HepG2 (cell line): ENCODE measurements at regions not wholly inside any gene's neighbourhood (a gene's known extent, or its start where the extent isn't known, plus 50 kb on each side); places are given as distances from the start of the nearest gene placed in this dataset.

Source experiments
- CENPT ChIP-seq: sonication (generic); formaldehyde crosslinking; IDR thresholded peaks from 2 replicates; pipeline ENCODE4 v1.8.0; 2022; ENCODE audit warnings: low read depth, mild to moderate bottlenecking, moderate library complexity, missing genetic modification reagents
- FOSL2 ChIP-seq: sonication (generic); formaldehyde crosslinking; IDR thresholded peaks from 2 replicates; pipeline ENCODE4 v1.4.0; 2020; ENCODE audit warnings: missing genetic modification reagents
- FOXM1 ChIP-seq: sonication (generic); formaldehyde crosslinking; IDR thresholded peaks from 2 replicates; pipeline ENCODE4 v1.5.0; 2020; ENCODE audit warnings: missing genetic modification reagents
- HIVEP1 ChIP-seq: sonication (generic); formaldehyde crosslinking; IDR thresholded peaks from 2 replicates; pipeline ENCODE4 v1.4.0; 2020; ENCODE audit warnings: mild to moderate bottlenecking, missing genetic modification reagents
- HNRNPK ChIP-seq: fragments of 200-400 bp; formaldehyde crosslinking; IDR thresholded peaks from 2 replicates; pipeline ENCODE4 v1.6.1; 2018; ENCODE audit warnings: low read length, low read depth, moderate library complexity, mild to moderate bottlenecking; ENCODE audit not compliant: poor library complexity, severe bottlenecking
- MTA1 ChIP-seq: sonication (generic); formaldehyde crosslinking; IDR thresholded peaks from 2 replicates; pipeline ENCODE4 v1.4.0; 2020; ENCODE audit warnings: missing genetic modification reagents, mild to moderate bottlenecking, borderline replicate concordance
- NAIF1 ChIP-seq: sonication (generic); formaldehyde crosslinking; IDR thresholded peaks from 2 replicates; pipeline ENCODE4 v1.5.0; 2020; ENCODE audit warnings: mild to moderate bottlenecking, missing genetic modification reagents, borderline replicate concordance
- SRSF4 ChIP-seq: fragments of 200-400 bp; formaldehyde crosslinking; IDR thresholded peaks from one replicate; pipeline ENCODE4 v1.6.1; 2018; ENCODE audit warnings: mild to moderate bottlenecking, low read depth, low read length, moderate library complexity; ENCODE audit not compliant: poor library complexity, severe bottlenecking
- SUZ12 ChIP-seq: fragments of 150-350 bp; IDR thresholded peaks from 2 replicates; pipeline ENCODE4 v1.6.1; 2014; ENCODE audit warnings: low read depth, low read length
- TCF7 ChIP-seq: sonication (generic); IDR thresholded peaks from 2 replicates; pipeline ENCODE4 v1.6.1; 2016; ENCODE audit warnings: antibody characterized with exemption, low read depth
- ZNF124 ChIP-seq: sonication (generic); formaldehyde crosslinking; IDR thresholded peaks from 2 replicates; pipeline ENCODE4 v1.4.0; 2020; ENCODE audit warnings: missing genetic modification reagents
- ZNF180 ChIP-seq: sonication (generic); formaldehyde crosslinking; IDR thresholded peaks from 2 replicates; pipeline ENCODE4 v1.4.0; 2020; ENCODE audit warnings: low read depth, missing genetic modification reagents, borderline replicate concordance
- ZNF546 ChIP-seq: sonication (generic); formaldehyde crosslinking; conservative IDR thresholded peaks from 2 replicates; pipeline ENCODE4 v1.8.1; 2023; ENCODE audit warnings: mild to moderate bottlenecking, missing genetic modification reagents
- ZNF773 ChIP-seq: sonication (generic); formaldehyde crosslinking; IDR thresholded peaks from 2 replicates; pipeline ENCODE4 v1.4.0; 2020; ENCODE audit warnings: missing genetic modification reagents, borderline replicate concordance
- ZNF879 ChIP-seq: sonication (generic); formaldehyde crosslinking; IDR thresholded peaks from 2 replicates; pipeline ENCODE4 v1.8.1; 2023; ENCODE audit warnings: missing genetic modification reagents
- TF ChIP-seq, protein P1 (sequence below): sonication (generic); formaldehyde crosslinking; IDR thresholded peaks from 2 replicates; pipeline ENCODE4 v1.5.0; 2020; ENCODE audit warnings: mild to moderate bottlenecking, missing genetic modification reagents, moderate library complexity
- TF ChIP-seq, protein P2 (sequence below): sonication (generic); formaldehyde crosslinking; IDR thresholded peaks from 2 replicates; pipeline ENCODE4 v1.4.0; 2020; ENCODE audit warnings: missing genetic modification reagents
- TF ChIP-seq, protein P3 (sequence below): sonication (generic); formaldehyde crosslinking; conservative IDR thresholded peaks from 2 replicates; pipeline ENCODE4 v1.5.0; 2020; ENCODE audit warnings: missing genetic modification reagents
- TF ChIP-seq, protein P4 (sequence below): sonication (generic); formaldehyde crosslinking; IDR thresholded peaks from 2 replicates; pipeline ENCODE4 v1.4.0; 2020; ENCODE audit warnings: missing genetic modification reagents
- TF ChIP-seq, protein P5 (sequence below): sonication (generic); formaldehyde crosslinking; IDR thresholded peaks from 2 replicates; pipeline ENCODE4 v1.4.0; 2020; ENCODE audit warnings: missing genetic modification reagents, mild to moderate bottlenecking, borderline replicate concordance

DNA sequence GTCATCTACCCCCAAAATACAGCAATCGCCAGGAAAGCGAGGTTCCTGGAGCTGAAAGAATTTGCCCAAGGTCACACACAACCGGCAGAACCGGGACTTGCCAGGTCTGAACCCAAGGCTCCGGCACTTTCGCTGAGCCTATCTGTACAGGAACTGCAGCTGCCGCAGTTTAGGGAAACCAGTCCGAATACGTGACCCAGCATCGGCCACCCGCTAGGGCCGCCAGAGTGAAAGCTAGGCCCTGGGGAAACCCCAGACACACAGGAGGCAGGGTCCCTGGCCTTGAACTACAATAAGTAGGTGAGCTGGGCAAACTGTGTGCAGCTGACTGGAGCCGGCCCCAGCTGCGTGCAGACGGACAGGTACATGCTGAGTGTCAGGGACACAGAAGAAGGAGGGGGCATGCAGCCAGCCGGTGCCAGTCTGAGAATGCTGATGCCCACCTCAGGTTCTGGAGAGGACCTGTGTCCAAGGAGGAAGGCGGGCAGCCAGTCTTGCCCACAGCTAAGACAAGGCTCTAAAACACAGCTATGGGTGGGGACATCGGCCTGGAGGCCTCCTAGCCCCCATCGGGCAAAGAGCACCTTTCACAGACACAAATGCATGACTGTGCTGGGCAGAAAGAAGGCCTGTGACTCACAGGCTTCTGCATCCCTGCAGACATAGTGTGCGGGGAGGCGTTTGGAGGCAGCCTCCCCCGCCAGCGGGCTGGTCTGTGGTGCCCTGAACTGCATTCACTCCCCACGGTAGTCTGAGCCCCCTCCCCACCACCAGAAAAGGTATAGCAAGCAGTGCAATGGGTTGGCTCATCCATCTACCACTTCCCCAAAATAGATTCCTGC, 107.4 kb upstream of the ID2 start (continued):
- TF ChIP-seq ZNF124 (no peak), MTA1 (peak; percentile 99), FOSL2 (CRISPR knock-in tag) (peak; percentile 95), NAIF1 (CRISPR knock-in tag) (peak; percentile 91), CENPT (CRISPR knock-in tag) (no peak), HIVEP1 (CRISPR knock-in tag) (peak; percentile 99), SUZ12 (no peak), FOXM1 (CRISPR knock-in tag) (no peak), ZNF546 (CRISPR knock-in tag) (no peak; the same call in 1 of the 2 replicates), SRSF4 (no peak), ZNF879 (no peak), HNRNPK (no peak), TCF7 (peak; percentile 61), ZNF180 (CRISPR knock-in tag) (no peak), ZNF773 (no peak)
- TF ChIP-seq, protein P1, sequence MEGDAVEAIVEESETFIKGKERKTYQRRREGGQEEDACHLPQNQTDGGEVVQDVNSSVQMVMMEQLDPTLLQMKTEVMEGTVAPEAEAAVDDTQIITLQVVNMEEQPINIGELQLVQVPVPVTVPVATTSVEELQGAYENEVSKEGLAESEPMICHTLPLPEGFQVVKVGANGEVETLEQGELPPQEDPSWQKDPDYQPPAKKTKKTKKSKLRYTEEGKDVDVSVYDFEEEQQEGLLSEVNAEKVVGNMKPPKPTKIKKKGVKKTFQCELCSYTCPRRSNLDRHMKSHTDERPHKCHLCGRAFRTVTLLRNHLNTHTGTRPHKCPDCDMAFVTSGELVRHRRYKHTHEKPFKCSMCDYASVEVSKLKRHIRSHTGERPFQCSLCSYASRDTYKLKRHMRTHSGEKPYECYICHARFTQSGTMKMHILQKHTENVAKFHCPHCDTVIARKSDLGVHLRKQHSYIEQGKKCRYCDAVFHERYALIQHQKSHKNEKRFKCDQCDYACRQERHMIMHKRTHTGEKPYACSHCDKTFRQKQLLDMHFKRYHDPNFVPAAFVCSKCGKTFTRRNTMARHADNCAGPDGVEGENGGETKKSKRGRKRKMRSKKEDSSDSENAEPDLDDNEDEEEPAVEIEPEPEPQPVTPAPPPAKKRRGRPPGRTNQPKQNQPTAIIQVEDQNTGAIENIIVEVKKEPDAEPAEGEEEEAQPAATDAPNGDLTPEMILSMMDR, result peak; percentile 25
- TF ChIP-seq, protein P2, sequence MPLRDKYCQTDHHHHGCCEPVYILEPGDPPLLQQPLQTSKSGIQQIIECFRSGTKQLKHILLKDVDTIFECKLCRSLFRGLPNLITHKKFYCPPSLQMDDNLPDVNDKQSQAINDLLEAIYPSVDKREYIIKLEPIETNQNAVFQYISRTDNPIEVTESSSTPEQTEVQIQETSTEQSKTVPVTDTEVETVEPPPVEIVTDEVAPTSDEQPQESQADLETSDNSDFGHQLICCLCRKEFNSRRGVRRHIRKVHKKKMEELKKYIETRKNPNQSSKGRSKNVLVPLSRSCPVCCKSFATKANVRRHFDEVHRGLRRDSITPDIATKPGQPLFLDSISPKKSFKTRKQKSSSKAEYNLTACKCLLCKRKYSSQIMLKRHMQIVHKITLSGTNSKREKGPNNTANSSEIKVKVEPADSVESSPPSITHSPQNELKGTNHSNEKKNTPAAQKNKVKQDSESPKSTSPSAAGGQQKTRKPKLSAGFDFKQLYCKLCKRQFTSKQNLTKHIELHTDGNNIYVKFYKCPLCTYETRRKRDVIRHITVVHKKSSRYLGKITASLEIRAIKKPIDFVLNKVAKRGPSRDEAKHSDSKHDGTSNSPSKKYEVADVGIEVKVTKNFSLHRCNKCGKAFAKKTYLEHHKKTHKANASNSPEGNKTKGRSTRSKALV, result no peak
- TF ChIP-seq, protein P3, sequence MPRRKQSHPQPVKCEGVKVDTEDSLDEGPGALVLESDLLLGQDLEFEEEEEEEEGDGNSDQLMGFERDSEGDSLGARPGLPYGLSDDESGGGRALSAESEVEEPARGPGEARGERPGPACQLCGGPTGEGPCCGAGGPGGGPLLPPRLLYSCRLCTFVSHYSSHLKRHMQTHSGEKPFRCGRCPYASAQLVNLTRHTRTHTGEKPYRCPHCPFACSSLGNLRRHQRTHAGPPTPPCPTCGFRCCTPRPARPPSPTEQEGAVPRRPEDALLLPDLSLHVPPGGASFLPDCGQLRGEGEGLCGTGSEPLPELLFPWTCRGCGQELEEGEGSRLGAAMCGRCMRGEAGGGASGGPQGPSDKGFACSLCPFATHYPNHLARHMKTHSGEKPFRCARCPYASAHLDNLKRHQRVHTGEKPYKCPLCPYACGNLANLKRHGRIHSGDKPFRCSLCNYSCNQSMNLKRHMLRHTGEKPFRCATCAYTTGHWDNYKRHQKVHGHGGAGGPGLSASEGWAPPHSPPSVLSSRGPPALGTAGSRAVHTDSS (CRISPR knock-in tag), result no peak
- TF ChIP-seq, protein P4, sequence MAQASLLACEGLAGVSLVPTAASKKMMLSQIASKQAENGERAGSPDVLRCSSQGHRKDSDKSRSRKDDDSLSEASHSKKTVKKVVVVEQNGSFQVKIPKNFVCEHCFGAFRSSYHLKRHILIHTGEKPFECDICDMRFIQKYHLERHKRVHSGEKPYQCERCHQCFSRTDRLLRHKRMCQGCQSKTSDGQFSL (CRISPR knock-in tag), result no peak
- TF ChIP-seq, protein P5, sequence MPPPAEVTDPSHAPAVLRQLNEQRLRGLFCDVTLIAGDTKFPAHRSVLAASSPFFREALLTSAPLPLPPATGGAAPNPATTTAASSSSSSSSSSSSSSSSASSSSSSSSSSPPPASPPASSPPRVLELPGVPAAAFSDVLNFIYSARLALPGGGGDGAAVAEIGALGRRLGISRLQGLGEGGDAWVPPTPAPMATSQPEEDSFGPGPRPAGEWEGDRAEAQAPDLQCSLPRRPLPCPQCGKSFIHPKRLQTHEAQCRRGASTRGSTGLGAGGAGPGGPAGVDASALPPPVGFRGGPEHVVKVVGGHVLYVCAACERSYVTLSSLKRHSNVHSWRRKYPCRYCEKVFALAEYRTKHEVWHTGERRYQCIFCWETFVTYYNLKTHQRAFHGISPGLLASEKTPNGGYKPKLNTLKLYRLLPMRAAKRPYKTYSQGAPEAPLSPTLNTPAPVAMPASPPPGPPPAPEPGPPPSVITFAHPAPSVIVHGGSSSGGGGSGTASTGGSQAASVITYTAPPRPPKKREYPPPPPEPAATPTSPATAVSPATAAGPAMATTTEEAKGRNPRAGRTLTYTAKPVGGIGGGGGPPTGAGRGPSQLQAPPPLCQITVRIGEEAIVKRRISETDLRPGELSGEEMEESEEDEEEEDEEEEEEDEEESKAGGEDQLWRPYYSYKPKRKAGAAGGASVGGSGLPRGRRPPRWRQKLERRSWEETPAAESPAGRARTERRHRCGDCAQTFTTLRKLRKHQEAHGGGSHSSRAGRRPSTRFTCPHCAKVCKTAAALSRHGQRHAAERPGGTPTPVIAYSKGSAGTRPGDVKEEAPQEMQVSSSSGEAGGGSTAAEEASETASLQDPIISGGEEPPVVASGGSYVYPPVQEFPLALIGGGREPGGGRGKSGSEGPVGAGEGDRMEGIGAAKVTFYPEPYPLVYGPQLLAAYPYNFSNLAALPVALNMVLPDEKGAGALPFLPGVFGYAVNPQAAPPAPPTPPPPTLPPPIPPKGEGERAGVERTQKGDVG, result peak; percentile 95
